DND-41 (cell line): ENCODE measurements at regions not wholly inside any gene's neighbourhood (a gene's known extent, or its start where the extent isn't known, plus 50 kb on each side); places are given as distances from the start of the nearest gene placed in this dataset.

Experiments used
- CTCF ChIP-seq: IDR thresholded peaks from 2 replicates; pipeline ENCODE4 v1.5.1; 2012; ENCODE audit warnings: borderline replicate concordance, low read length, moderate library complexity, mild to moderate bottlenecking; ENCODE audit not compliant: poor library complexity, severe bottlenecking; ENCODE audit errors: extremely low read depth
- EZH2 ChIP-seq: IDR thresholded peaks from 3 replicates; pipeline ENCODE4 v1.6.1; 2012; ENCODE audit warnings: borderline replicate concordance, low read depth, mild to moderate bottlenecking, moderate library complexity, low read length, inconsistent platforms; ENCODE audit not compliant: severe bottlenecking

GRCh38 chr4:28004520-28004919 lies 1143.9 kb downstream of the STIM2 start:
- TF ChIP-seq CTCF, result no peak
- no peak for TF ChIP-seq EZH2
